ENCODE measurements at regions not wholly inside any gene's neighbourhood (a gene's known extent, or its start where the extent isn't known, plus 50 kb on each side); places are given as distances from the start of the nearest gene placed in this dataset.
A peak's percentile ranks its signal among the peaks of the same experiment; 100 is the strongest.

DNA sequence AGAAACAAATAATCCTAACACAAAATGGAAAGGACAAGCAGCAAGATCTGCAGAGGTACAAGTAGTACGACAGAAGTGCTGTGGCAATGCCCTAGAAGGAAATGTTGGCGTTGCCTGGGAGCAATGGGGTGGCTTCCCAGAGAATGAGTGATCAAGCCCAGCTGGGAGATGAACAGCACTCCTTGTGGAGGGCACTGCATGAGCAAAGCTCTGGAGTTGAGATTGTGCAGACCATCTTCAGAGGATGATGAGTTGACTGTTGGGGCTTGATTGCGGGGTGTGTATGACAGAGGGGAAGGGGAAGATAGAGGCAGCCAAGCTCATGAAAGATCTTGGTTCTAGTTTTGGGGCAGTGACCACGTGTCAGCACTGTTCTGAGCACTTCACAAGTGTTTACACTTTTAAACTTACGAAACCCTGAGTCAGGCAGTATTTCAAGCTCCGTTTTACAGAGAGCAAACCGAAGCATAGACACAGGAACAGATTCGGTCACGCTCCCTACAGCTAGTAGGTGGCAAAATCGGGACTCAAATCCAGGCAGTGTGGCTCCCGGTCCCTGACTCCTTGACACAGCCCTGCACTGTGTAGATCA, 127.2 kb upstream of the LHX5 start:
- Histone ChIP-seq H3K27me3 (ENCODE audit: control insufficient read depth, insufficient read depth, low read length, poor library complexity, severe bottlenecking) (peaks cover 35% of the 10 kb centered on the region), H3K4me1 (ENCODE audit: control insufficient read depth, insufficient read depth, low read length) (no peaks in the 10 kb centered on the region), H3K36me3 (ENCODE audit: control insufficient read depth, insufficient read depth, low read length) (no peaks in the 10 kb centered on the region), H3K27ac (ENCODE audit: low read depth, low read length) (no peak overlapping the region), H3K9ac (ENCODE audit: extremely low read depth, low read length, poor library complexity, severe bottlenecking) (no peak overlapping the region), H3K4me3 (ENCODE audit: low read length) (no peak overlapping the region), H3K9me3 (ENCODE audit: control insufficient read depth, low read length) (no peaks in the 10 kb centered on the region)
- no peak overlapping the region for H3K4me3 Mint-ChIP-seq
- no peak overlapping the region for H3K27ac Mint-ChIP-seq
- WGBS, 2 experiments (ENCODE audit: insufficient coverage in 1 of 2, insufficient read length in 1 of 2): 69 to 76% methylated on average over 11 of the region's 11 CpGs
- H3K9me3 Mint-ChIP-seq: no peaks in the 10 kb centered on the region
- H3K4me1 Mint-ChIP-seq: no peaks in the 10 kb centered on the region
- H3K27me3 Mint-ChIP-seq (ENCODE audit: insufficient read depth): peaks cover 71% of the 10 kb centered on the region
- peak; percentile 50 for TF ChIP-seq CTCF (conservative IDR thresholded peaks at IDR 0.05)
- no peaks in the 10 kb centered on the region for H3K36me3 Mint-ChIP-seq (ENCODE audit: low read depth)
- peak; percentile 58 for DNase-seq

GRCh38 chr12:113594967-113595366, 123.3 kb upstream of the LHX5 start:
- Histone ChIP-seq H3K27ac (ENCODE audit: low read depth, low read length) (no peak overlapping the region), H3K27me3 (ENCODE audit: control insufficient read depth, insufficient read depth, low read length, poor library complexity, severe bottlenecking) (peaks cover 39% of the 10 kb centered on the region), H3K36me3 (ENCODE audit: control insufficient read depth, insufficient read depth, low read length) (no peaks in the 10 kb centered on the region), H3K4me1 (ENCODE audit: control insufficient read depth, insufficient read depth, low read length) (no peaks in the 10 kb centered on the region), H3K9me3 (ENCODE audit: control insufficient read depth, low read length) (no peaks in the 10 kb centered on the region), H3K9ac (ENCODE audit: extremely low read depth, low read length, poor library complexity, severe bottlenecking) (no peak overlapping the region), H3K4me3 (ENCODE audit: low read length) (no peak overlapping the region)
- WGBS, 2 experiments (ENCODE audit: insufficient coverage in 1 of 2, insufficient read length in 1 of 2): 83% methylated on average over 2 of the region's 2 CpGs; no CpG with 5 or more reads in 1 of the 2 experiments
- Mint-ChIP-seq H3K27me3 (ENCODE audit: insufficient read depth) (peaks cover 72% of the 10 kb centered on the region), H3K9me3 (no peaks in the 10 kb centered on the region), H3K4me1 (peaks cover 7% of the 10 kb centered on the region), H3K27ac (no peak overlapping the region), H3K4me3 (no peak overlapping the region), H3K36me3 (ENCODE audit: low read depth) (no peaks in the 10 kb centered on the region)
- no peak for DNase-seq
- no peak for TF ChIP-seq CTCF (conservative IDR thresholded peaks at IDR 0.05)

DNA sequence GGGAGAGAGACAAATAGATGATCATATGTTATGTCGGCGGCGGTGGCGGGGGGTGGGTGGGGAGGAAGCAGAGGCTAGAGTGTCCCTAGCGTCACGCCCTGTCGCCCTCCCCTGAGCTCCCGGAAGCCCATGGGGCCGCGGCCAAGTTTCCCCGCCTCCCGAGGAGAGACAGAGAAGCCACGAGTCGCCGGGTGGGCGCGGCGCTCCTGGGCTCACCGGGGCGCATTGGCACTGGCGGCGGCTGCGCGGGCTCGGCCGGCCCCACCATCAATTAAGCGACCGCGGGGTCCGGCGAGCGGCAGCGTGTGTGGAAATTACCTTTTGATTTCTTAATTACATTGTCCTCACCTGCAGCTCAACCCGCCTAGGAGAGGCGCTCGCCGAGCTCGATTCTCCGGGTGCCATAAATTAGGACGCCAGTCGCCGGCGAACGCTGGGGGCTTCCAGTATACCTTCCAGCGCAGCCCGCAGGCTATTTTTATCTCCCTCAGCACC, 119.9 kb upstream of the LHX5 start:
- Histone ChIP-seq H3K9ac (ENCODE audit: extremely low read depth, low read length, poor library complexity, severe bottlenecking) (no peak overlapping the region), H3K4me1 (ENCODE audit: control insufficient read depth, insufficient read depth, low read length) (no peaks in the 10 kb centered on the region), H3K4me3 (ENCODE audit: low read length) (peak overlapping the region; percentile 76), H3K27ac (ENCODE audit: low read depth, low read length) (no peak overlapping the region), H3K36me3 (ENCODE audit: control insufficient read depth, insufficient read depth, low read length) (no peaks in the 10 kb centered on the region), H3K9me3 (ENCODE audit: control insufficient read depth, low read length) (no peaks in the 10 kb centered on the region), H3K27me3 (ENCODE audit: control insufficient read depth, insufficient read depth, low read length, poor library complexity, severe bottlenecking) (peaks cover 43% of the 10 kb centered on the region)
- Mint-ChIP-seq H3K4me1 (peaks cover 26% of the 10 kb centered on the region), H3K9me3 (no peaks in the 10 kb centered on the region), H3K27ac (no peak overlapping the region), H3K36me3 (ENCODE audit: low read depth) (no peaks in the 10 kb centered on the region), H3K27me3 (ENCODE audit: insufficient read depth) (peaks cover 56% of the 10 kb centered on the region), H3K4me3 (peak overlapping the region; percentile 58)
- peak; percentile 88 for DNase-seq
- TF ChIP-seq CTCF (conservative IDR thresholded peaks at IDR 0.05): no peak
- 2 to 3% methylated on average over 33 to 46 of the region's 46 CpGs for WGBS, 2 experiments (ENCODE audit: insufficient coverage in 1 of 2, insufficient read length in 1 of 2)
